GM12872 (cell line): ENCODE measurements at regions not wholly inside any gene's neighbourhood (a gene's known extent, or its start where the extent isn't known, plus 50 kb on each side); places are given as distances from the start of the nearest gene placed in this dataset.

ENCODE experiments used
- TF ChIP-seq, protein P1 (sequence below): IDR thresholded peaks from 3 replicates; pipeline ENCODE4 v1.5.1; 2011; ENCODE audit warnings: low read depth, mild to moderate bottlenecking, low read length, moderate library complexity; ENCODE audit not compliant: insufficient read depth

DNA sequence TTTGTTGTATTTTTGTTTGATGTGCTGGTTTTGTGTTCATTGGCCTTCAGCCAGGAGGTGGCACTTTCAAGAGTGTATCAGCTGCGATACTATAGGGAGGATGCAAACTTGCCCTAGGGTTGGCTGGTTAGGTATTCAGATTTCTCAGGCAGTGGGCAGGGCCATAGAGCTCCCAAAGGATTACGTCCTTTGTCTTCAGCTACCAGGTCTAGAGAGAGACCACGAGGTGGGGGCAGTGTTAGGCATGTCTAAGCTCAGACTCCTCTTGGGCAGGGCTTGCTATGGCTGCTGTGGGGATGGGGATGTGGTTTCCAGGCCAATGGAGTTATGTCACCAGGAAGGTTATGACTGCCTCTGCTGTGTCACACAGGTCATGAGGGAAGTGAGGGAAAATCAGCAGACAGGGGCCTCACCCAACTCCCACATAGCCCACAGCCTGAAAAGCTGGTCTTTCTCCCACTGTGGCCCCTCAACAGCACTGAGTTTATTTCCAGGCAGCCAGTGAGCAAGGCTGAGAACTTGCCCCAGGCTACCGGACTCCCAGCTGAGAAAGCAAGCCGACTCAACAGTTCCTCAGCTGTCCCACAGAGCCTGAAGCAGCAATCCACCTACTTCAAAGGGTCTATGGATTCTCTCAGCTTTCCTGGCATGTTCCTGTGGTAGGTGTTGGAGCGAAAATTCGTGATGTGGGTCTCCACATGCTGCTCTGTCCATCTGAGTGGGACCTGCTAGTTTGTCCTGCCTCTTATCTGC lies 227.4 kb upstream of the COBL start:
- TF ChIP-seq, protein P1, sequence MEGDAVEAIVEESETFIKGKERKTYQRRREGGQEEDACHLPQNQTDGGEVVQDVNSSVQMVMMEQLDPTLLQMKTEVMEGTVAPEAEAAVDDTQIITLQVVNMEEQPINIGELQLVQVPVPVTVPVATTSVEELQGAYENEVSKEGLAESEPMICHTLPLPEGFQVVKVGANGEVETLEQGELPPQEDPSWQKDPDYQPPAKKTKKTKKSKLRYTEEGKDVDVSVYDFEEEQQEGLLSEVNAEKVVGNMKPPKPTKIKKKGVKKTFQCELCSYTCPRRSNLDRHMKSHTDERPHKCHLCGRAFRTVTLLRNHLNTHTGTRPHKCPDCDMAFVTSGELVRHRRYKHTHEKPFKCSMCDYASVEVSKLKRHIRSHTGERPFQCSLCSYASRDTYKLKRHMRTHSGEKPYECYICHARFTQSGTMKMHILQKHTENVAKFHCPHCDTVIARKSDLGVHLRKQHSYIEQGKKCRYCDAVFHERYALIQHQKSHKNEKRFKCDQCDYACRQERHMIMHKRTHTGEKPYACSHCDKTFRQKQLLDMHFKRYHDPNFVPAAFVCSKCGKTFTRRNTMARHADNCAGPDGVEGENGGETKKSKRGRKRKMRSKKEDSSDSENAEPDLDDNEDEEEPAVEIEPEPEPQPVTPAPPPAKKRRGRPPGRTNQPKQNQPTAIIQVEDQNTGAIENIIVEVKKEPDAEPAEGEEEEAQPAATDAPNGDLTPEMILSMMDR = no peak

DNA sequence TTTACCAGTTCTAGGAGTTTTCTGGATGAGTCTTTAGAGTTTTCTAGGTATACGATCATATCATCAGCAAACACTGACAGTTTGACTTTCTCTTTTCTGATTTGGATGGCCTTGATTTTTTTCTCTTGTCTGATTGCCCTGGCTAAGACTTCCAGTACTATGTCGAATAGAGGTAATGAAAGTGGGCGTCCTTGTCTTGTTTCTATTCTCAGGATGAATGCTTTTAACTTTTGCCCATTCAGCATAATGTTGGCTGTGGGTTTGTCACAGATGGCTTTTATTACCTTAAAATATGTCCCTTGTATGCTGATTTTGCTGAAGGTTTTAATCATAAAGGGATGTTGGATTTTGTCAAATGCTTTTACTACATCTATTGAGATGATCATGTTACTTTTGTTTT lies 223.2 kb upstream of the COBL start:
- TF ChIP-seq, protein P1 = no peak

DNA sequence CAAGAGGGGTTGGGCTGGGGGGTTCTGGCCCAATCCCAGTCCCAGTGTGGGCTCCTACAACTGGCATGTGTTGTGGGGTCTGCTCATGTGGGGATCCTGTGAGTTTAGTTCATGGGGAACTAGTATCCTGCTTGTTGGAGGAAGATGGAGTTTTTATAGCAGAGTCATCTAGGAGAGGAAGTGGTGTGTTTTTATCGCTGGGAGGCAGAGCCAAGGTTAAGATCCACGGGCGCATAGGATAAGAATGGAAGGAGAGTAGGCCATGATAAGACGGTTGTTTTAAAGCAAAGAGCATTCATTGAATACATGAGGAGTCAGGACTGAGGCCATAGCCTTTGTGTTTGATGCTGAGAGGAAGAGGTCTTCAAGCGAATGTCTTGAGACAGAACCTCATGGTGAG lies 211.6 kb upstream of the COBL start:
- TF ChIP-seq, protein P1 = no peak

DNA sequence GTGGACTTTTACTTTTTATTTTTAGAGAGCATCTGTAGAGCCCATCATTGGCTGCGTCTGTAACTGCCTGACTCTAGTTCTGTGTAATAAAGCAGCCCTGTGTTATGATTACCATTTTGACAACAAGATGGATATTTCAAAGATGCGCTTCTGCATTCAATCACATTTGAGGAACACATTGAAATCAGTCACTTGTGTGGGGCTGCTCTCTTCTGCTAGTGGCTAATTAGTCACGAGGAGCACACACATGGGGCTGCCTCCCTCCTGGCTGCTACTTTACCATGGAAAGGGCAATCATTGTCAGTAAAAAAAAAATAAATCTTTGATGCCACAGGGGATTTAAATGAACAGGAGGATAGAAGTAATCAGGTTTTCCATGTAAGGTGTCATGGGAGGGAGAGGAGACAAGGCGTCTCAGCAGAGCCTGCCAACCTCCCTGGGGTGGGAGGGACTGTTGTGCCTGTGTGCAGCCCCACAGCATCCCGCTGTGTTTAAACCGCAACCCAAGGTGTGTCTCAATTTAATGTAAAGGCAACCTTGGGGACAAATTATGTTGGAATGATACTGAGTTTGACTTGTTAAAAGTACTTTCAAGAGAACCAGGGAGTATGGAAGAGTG lies 205.2 kb upstream of the COBL start:
- TF ChIP-seq, protein P1 = no peak

DNA sequence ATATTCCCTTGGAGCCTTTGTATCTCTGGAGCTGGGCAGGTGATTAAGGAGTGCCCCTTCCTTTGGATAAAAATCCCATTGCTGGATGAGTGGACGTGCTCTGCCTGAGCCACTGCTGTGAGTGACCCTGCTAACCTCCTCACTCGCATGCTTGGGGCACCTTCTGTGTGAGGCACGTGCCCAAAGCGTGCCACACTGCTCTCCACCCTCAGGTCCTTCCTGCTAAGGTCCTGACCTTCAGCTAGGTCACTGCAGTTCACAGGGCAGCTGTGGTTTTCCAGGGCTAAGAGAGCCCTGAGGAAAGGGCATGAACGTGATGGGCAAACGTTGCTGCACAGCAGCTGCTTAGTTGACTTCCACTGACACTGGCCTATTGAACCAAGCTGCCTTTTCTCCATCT lies 204.4 kb upstream of the COBL start:
- TF ChIP-seq, protein P1 = no peak

DNA sequence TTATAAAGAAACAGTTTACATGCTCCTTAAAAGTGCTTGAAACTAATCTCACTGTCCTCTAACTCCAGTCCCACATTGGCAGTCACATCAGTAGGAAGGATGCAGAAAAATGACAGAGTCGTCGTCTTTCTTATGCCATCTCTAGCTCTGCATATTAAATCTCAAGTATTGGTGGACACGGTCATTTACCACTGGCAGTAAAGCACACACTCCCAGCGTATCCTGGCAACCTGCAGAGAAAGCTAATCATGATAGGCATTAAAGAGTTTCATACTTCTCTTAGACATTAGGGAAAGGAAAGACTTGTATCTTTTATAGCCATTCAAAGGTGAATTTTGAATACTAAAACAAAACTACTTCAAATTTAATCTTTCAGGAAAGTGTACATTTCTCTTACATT lies 202.0 kb upstream of the COBL start:
- TF ChIP-seq, protein P1 = no peak

DNA sequence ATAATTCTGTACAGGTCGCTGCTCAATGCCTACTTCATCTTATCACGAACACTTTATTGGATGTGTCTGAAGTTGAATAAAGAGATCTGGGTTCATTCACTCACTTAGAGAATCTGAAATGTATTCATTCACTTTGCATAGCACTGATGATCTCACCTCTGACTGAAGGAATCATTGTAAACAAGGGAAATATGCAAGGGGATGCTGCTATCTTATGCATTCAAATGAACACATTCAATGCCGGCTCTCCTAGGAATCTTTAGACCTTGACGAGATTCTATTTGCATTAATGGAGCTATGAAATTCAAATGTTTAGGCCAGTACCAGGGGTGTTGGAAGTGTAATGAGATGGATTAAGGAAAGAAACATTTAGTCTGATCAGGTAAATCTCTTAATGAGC lies 200.6 kb upstream of the COBL start:
- TF ChIP-seq, protein P1 = no peak
